ENCODE measurements at regions not wholly inside any gene's neighbourhood (a gene's known extent, or its start where the extent isn't known, plus 50 kb on each side); places are given as distances from the start of the nearest gene placed in this dataset.

DNA sequence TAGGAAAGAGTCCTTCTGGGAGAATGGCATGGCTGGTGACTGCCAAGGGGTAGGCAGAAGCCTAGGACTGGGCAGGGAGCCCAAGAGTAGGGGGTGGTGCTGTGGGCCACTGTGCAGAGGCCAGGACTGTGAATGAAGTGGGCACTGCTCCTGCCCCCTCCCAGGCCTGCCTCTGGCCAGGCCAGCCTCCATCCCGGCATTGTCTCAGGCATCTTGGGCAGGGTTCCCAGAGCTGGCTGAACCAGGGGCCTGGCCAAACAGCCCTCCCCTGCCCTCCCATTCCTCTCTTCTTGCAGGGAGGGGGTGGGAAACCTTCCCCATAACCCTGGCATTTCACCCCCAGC lies 81.6 kb downstream of the MRPL14 start:
- no peaks in the 10 kb centered on the region for H3K79me2 ChIP-seq (ENCODE audit: control insufficient read depth, insufficient read depth, low read length)
- no peak overlapping the region for H3K4me2 ChIP-seq (ENCODE audit: insufficient read depth, low read length)
- no peaks in the 10 kb centered on the region for H3K36me3 ChIP-seq (ENCODE audit: control insufficient read depth, insufficient read depth, low read length)
- in situ Hi-C loops (cut with MboI) = no loop called here
- H3K9ac ChIP-seq (ENCODE audit: insufficient read depth in 1 of 2, low read depth in 2 of 2, low read length in 2 of 2) = 0 out of 4 replicates have a peak overlapping the region, but pooled peaks of 1 of the 2 experiments have one; percentile 8
- H3K9me1 ChIP-seq (ENCODE audit: control insufficient read depth, insufficient read depth, low read length) = no peaks in the 10 kb centered on the region
- CTCF ChIA-PET (ENCODE audit: low intra/inter-chr PET ratio) = no interaction called here
- TF ChIP-seq, protein P1, sequence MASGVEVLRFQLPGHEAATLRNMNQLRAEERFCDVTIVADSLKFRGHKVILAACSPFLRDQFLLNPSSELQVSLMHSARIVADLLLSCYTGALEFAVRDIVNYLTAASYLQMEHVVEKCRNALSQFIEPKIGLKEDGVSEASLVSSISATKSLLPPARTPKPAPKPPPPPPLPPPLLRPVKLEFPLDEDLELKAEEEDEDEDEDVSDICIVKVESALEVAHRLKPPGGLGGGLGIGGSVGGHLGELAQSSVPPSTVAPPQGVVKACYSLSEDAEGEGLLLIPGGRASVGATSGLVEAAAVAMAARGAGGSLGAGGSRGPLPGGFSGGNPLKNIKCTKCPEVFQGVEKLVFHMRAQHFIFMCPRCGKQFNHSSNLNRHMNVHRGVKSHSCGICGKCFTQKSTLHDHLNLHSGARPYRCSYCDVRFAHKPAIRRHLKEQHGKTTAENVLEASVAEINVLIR (CRISPR knock-in tag; IDR thresholded peaks at IDR 0.05) = no peak
- TF ChIP-seq TCF7 (IDR thresholded peaks at IDR 0.05; ENCODE audit: borderline replicate concordance) (no peak), ZNF239 (CRISPR knock-in tag; IDR thresholded peaks at IDR 0.05) (no peak), SP1 (CRISPR knock-in tag; IDR thresholded peaks at IDR 0.05) (no peak), ETV1 (tag; conservative IDR thresholded peaks at IDR 0.05; ENCODE audit: low read depth) (no peak), RHOXF2B (CRISPR knock-in tag; conservative IDR thresholded peaks at IDR 0.05) (no peak), CBFB (CRISPR knock-in tag; IDR thresholded peaks at IDR 0.05) (no peak), PML (IDR thresholded peaks at IDR 0.05; ENCODE audit: low read length) (no peak), DNMT1 (IDR thresholded peaks at IDR 0.05) (no peak), SNIP1 (IDR thresholded peaks at IDR 0.05; ENCODE audit: low read depth) (no peak), ZNF124 (CRISPR knock-in tag; IDR thresholded peaks at IDR 0.05) (no peak), RNF2 (IDR thresholded peaks at IDR 0.05) (no peak), RBFOX2 (IDR thresholded peaks at IDR 0.05; ENCODE audit: low read depth, low read length) (no peak), ZNF668 (CRISPR knock-in tag; IDR thresholded peaks at IDR 0.05) (no peak), ZNF384 (IDR thresholded peaks at IDR 0.05; ENCODE audit: low read depth, low read length) (no peak), POLR3G (IDR thresholded peaks at IDR 0.05; ENCODE audit: extremely low read depth, insufficient read length, insufficient replicate concordance) (no peak), MAZ (CRISPR knock-in tag; conservative IDR thresholded peaks at IDR 0.05 in 1 of 2, IDR thresholded peaks at IDR 0.05 in 1 of 2) (no peak), MECOM (CRISPR knock-in tag; IDR thresholded peaks at IDR 0.05) (no peak)
- TF ChIP-seq, protein P2, sequence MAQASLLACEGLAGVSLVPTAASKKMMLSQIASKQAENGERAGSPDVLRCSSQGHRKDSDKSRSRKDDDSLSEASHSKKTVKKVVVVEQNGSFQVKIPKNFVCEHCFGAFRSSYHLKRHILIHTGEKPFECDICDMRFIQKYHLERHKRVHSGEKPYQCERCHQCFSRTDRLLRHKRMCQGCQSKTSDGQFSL (CRISPR knock-in tag; IDR thresholded peaks at IDR 0.05) = no peak
- TF ChIP-seq, protein P2 (tag; IDR thresholded peaks at IDR 0.05) = no peak
- TF ChIP-seq, protein P3, sequence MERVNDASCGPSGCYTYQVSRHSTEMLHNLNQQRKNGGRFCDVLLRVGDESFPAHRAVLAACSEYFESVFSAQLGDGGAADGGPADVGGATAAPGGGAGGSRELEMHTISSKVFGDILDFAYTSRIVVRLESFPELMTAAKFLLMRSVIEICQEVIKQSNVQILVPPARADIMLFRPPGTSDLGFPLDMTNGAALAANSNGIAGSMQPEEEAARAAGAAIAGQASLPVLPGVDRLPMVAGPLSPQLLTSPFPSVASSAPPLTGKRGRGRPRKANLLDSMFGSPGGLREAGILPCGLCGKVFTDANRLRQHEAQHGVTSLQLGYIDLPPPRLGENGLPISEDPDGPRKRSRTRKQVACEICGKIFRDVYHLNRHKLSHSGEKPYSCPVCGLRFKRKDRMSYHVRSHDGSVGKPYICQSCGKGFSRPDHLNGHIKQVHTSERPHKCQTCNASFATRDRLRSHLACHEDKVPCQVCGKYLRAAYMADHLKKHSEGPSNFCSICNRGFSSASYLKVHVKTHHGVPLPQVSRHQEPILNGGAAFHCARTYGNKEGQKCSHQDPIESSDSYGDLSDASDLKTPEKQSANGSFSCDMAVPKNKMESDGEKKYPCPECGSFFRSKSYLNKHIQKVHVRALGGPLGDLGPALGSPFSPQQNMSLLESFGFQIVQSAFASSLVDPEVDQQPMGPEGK (CRISPR knock-in tag; IDR thresholded peaks at IDR 0.05; ENCODE audit: borderline replicate concordance) = no peak
- FAIRE-seq (no peak), DNase-seq (ENCODE audit: extremely low read depth in 1 of 4, low spot score in 3 of 4) (no peak), ATAC-seq (no peak)
- intact Hi-C loops (cut with micrococcal nuclease) = no loop called here
- H3K4me1 ChIP-seq (replicated peaks in 1 of 2; ENCODE audit: control insufficient read depth in 2 of 2, insufficient read depth in 2 of 2, low read length in 2 of 2) = peaks cover 38 to 57% of the 10 kb centered on the region in 2 experiments
- POLR2A ChIA-PET = no interaction called here
- H3K27me3 ChIP-seq (ENCODE audit: control insufficient read depth in 2 of 2, insufficient read depth in 2 of 2, low read length in 2 of 2) = no peaks in the 10 kb centered on the region; a peak in 1 of 5 replicates
- H3K9me3 ChIP-seq (replicated peaks; ENCODE audit: control insufficient read depth, insufficient read depth, low read depth, low read length) = peaks cover 1% of the 10 kb centered on the region; the same call in 1 of the 2 replicates
- no TSS peak for BruUV-seq (replicated peaks)
- H2AFZ ChIP-seq (ENCODE audit: low read depth, low read length) = no peak overlapping the region
- H3K27ac ChIP-seq (ENCODE audit: extremely low read depth, low read depth, low read length) = no peak overlapping the region
- no peak overlapping the region for H3K4me3 ChIP-seq
- no peaks in the 10 kb centered on the region for H4K20me1 ChIP-seq (replicated peaks; ENCODE audit: control insufficient read depth, insufficient read depth, low read length)
- 55% methylated on average over 1 of the region's 1 CpG for WGBS (ENCODE audit: insufficient coverage, low coverage, missing lambda C conversion rate)

Data from K562 (cell line).